WTC11 (cell line): ENCODE measurements at regions not wholly inside any gene's neighbourhood (a gene's known extent, or its start where the extent isn't known, plus 50 kb on each side); places are given as distances from the start of the nearest gene placed in this dataset.

Experiments
- ATAC-seq: fragments of 200-7000 bp; cut with Tn5 transposase; 2 replicates; pipeline ENCODE4 v1.10.0; 2021; ENCODE audit warnings: mild to moderate bottlenecking, moderate library complexity
- CTCF ChIA-PET: fragments of 300-600 bp; sonication (Branson Sonifier 250); formaldehyde crosslinking; loops from one replicate; lab custom pipeline; 2021; ENCODE audit warnings: antibody characterized with exemption; lab: Charles Lee
- POLR2A ChIA-PET: fragments of 350-600 bp; sonication (Branson Sonifier 250); formaldehyde crosslinking; loops from one replicate; lab custom pipeline; 2021; ENCODE audit warnings: antibody characterized with exemption; lab: Charles Lee
- DNase-seq: peaks from one replicate; pipeline ENCODE4 v3.0.0; 2021; ENCODE audit warnings: low spot score
- H3K27ac Mint-ChIP-seq: 2 replicates; pipeline ENCODE4 v1.8.0; 2021; ENCODE audit warnings: mixed read lengths
- H3K27me3 Mint-ChIP-seq: 2 replicates; pipeline ENCODE4 v1.8.0; 2021; ENCODE audit warnings: low read depth, mild to moderate bottlenecking, moderate library complexity, mixed read lengths
- H3K36me3 Mint-ChIP-seq: 2 replicates; pipeline ENCODE4 v1.8.0; 2021; ENCODE audit warnings: mixed read lengths
- H3K4me1 Mint-ChIP-seq: 2 replicates; pipeline ENCODE4 v1.8.0; 2022; ENCODE audit warnings: mixed read lengths
- H3K4me3 Mint-ChIP-seq: 2 replicates; pipeline ENCODE4 v1.8.0; 2021; ENCODE audit warnings: mild to moderate bottlenecking, moderate library complexity, mixed read lengths
- H3K9me3 Mint-ChIP-seq: 2 replicates; pipeline ENCODE4 v1.8.0; 2021; ENCODE audit warnings: mixed read lengths
- ATF1 ChIP-seq: sonication (generic); formaldehyde crosslinking; IDR thresholded peaks from 2 replicates; pipeline ENCODE4 v1.8.1; 2023; ENCODE audit warnings: mild to moderate bottlenecking, moderate library complexity, missing genetic modification reagents
- CREM ChIP-seq: sonication (generic); formaldehyde crosslinking; IDR thresholded peaks from 2 replicates; pipeline ENCODE4 v1.8.1; 2022; ENCODE audit warnings: mild to moderate bottlenecking, missing genetic modification reagents, moderate library complexity
- ESRRA ChIP-seq: sonication (generic); formaldehyde crosslinking; IDR thresholded peaks from 2 replicates; pipeline ENCODE4 v1.8.1; 2022; ENCODE audit warnings: mild to moderate bottlenecking, missing genetic modification reagents, borderline replicate concordance
- ETV6 ChIP-seq: sonication (generic); formaldehyde crosslinking; IDR thresholded peaks from 2 replicates; pipeline ENCODE4 v1.8.1; 2022; ENCODE audit warnings: mild to moderate bottlenecking, missing genetic modification reagents
- HMGA2 ChIP-seq: fragments of 250-450 bp; sonication (Bioruptor Pico); IDR thresholded peaks from 2 replicates; pipeline ENCODE4 v1.4.0; 2021; ENCODE audit warnings: mild to moderate bottlenecking, moderate library complexity
- NR2C2 ChIP-seq: sonication (generic); formaldehyde crosslinking; IDR thresholded peaks from 2 replicates; pipeline ENCODE4 v1.8.0; 2022; ENCODE audit warnings: mild to moderate bottlenecking, missing genetic modification reagents
- OVOL2 ChIP-seq: fragments of 250-450 bp; sonication (Bioruptor Pico); IDR thresholded peaks from 2 replicates; pipeline ENCODE4 v1.9.0; 2021; ENCODE audit warnings: mild to moderate bottlenecking, borderline replicate concordance
- PRRX2 ChIP-seq: fragments of 250-450 bp; sonication (Bioruptor Pico); IDR thresholded peaks from 2 replicates; pipeline ENCODE4 v1.8.0; 2021; ENCODE audit warnings: mild to moderate bottlenecking
- RELA ChIP-seq: sonication (generic); formaldehyde crosslinking; IDR thresholded peaks from 2 replicates; pipeline ENCODE4 v1.8.1; 2022; ENCODE audit warnings: missing genetic modification reagents, mild to moderate bottlenecking, borderline replicate concordance
- TCF7 ChIP-seq: sonication (generic); formaldehyde crosslinking; IDR thresholded peaks from 2 replicates; pipeline ENCODE4 v1.8.0; 2022; ENCODE audit warnings: mild to moderate bottlenecking, low read depth, missing genetic modification reagents, moderate library complexity
- TP53 ChIP-seq: sonication (generic); formaldehyde crosslinking; IDR thresholded peaks from 2 replicates; pipeline ENCODE4 v1.8.1; 2023; ENCODE audit warnings: mild to moderate bottlenecking, missing genetic modification reagents
- ZNF121 ChIP-seq: sonication (generic); formaldehyde crosslinking; IDR thresholded peaks from 2 replicates; pipeline ENCODE4 v1.8.0; 2023; ENCODE audit warnings: missing genetic modification reagents
- ZNF263 ChIP-seq: sonication (generic); formaldehyde crosslinking; IDR thresholded peaks from 2 replicates; pipeline ENCODE4 v1.8.1; 2022; ENCODE audit warnings: low read depth, mild to moderate bottlenecking, moderate library complexity, missing genetic modification reagents
- ZNF396 ChIP-seq: fragments of 250-450 bp; sonication (Bioruptor Pico); IDR thresholded peaks from 2 replicates; pipeline ENCODE4 v1.8.0; 2021; ENCODE audit warnings: mild to moderate bottlenecking, moderate library complexity, borderline replicate concordance
- ZNF423 ChIP-seq: fragments of 250-450 bp; sonication (Bioruptor Pico); IDR thresholded peaks from 2 replicates; pipeline ENCODE4 v2.1.2; 2022; ENCODE audit warnings: mild to moderate bottlenecking, moderate library complexity
- TF ChIP-seq, protein P1 (sequence below): sonication (generic); formaldehyde crosslinking; IDR thresholded peaks from 2 replicates; pipeline ENCODE4 v1.8.0; 2022; ENCODE audit warnings: mild to moderate bottlenecking, missing genetic modification reagents
- TF ChIP-seq, protein P2 (sequence below): sonication (generic); formaldehyde crosslinking; conservative IDR thresholded peaks from 2 replicates; pipeline ENCODE4 v1.8.1; 2023; ENCODE audit warnings: mild to moderate bottlenecking, low read depth, missing genetic modification reagents, moderate library complexity
- TF ChIP-seq, protein P3 (sequence below): sonication (generic); formaldehyde crosslinking; IDR thresholded peaks from 2 replicates; pipeline ENCODE4 v1.8.1; 2022; ENCODE audit warnings: low read depth, mild to moderate bottlenecking, moderate library complexity, missing genetic modification reagents, borderline replicate concordance
- TF ChIP-seq, protein P4 (sequence below): fragments of 250-450 bp; sonication (Bioruptor Pico); IDR thresholded peaks from 2 replicates; pipeline ENCODE4 v2.1.2; 2022; ENCODE audit warnings: mild to moderate bottlenecking, moderate library complexity
- TF ChIP-seq, protein P5 (sequence below): sonication (generic); formaldehyde crosslinking; IDR thresholded peaks from 2 replicates; pipeline ENCODE4 v1.8.1; 2023; ENCODE audit warnings: mild to moderate bottlenecking, moderate library complexity, missing genetic modification reagents
- TF ChIP-seq, protein P6 (sequence below): fragments of 250-450 bp; sonication (Bioruptor Pico); IDR thresholded peaks from 2 replicates; pipeline ENCODE4 v1.8.0; 2021; ENCODE audit warnings: mild to moderate bottlenecking
- TF ChIP-seq, protein P7 (sequence below): sonication (generic); formaldehyde crosslinking; IDR thresholded peaks from 2 replicates; pipeline ENCODE4 v1.8.0; 2023; ENCODE audit warnings: missing genetic modification reagents

DNA sequence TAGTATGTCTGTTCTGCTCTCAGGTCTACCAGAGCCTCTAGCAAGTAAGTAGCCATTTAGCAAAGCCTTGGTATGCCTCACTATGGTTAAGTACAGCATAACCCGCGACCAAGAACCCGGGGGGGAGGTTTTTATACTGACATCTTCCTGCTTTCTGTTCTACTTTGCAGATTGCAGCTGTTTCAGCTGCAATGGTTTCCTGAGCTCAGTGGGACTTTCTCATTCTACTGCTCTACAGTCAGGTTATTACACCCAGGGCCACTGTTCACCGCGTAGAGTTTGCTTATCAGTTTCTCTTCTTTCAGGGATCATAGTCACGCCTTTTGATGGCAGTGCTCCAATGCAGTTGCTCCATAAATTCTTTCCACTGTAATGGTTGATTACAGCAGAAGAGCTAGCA is 631.3 kb downstream of the TFAP2A start:
- H3K36me3 Mint-ChIP-seq = no peaks in the 10 kb centered on the region
- no peak overlapping the region for H3K4me3 Mint-ChIP-seq
- H3K9me3 Mint-ChIP-seq = no peaks in the 10 kb centered on the region
- ChIA-PET POLR2A (no interaction called here), CTCF (no interaction called here)
- ATAC-seq (no peak), DNase-seq (no peak)
- peaks cover 16% of the 10 kb centered on the region for H3K4me1 Mint-ChIP-seq
- no peak overlapping the region for H3K27ac Mint-ChIP-seq
- no peaks in the 10 kb centered on the region for H3K27me3 Mint-ChIP-seq
- TF ChIP-seq NR2C2 (CRISPR knock-in tag) (no peak), ZNF423 (CRISPR knock-in tag) (no peak), PRRX2 (CRISPR knock-in tag) (no peak), CREM (no peak), ZNF396 (CRISPR knock-in tag) (no peak)
- TF ChIP-seq, protein P1, sequence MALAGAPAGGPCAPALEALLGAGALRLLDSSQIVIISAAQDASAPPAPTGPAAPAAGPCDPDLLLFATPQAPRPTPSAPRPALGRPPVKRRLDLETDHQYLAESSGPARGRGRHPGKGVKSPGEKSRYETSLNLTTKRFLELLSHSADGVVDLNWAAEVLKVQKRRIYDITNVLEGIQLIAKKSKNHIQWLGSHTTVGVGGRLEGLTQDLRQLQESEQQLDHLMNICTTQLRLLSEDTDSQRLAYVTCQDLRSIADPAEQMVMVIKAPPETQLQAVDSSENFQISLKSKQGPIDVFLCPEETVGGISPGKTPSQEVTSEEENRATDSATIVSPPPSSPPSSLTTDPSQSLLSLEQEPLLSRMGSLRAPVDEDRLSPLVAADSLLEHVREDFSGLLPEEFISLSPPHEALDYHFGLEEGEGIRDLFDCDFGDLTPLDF (CRISPR knock-in tag) = no peak
- TF ChIP-seq, protein P2, sequence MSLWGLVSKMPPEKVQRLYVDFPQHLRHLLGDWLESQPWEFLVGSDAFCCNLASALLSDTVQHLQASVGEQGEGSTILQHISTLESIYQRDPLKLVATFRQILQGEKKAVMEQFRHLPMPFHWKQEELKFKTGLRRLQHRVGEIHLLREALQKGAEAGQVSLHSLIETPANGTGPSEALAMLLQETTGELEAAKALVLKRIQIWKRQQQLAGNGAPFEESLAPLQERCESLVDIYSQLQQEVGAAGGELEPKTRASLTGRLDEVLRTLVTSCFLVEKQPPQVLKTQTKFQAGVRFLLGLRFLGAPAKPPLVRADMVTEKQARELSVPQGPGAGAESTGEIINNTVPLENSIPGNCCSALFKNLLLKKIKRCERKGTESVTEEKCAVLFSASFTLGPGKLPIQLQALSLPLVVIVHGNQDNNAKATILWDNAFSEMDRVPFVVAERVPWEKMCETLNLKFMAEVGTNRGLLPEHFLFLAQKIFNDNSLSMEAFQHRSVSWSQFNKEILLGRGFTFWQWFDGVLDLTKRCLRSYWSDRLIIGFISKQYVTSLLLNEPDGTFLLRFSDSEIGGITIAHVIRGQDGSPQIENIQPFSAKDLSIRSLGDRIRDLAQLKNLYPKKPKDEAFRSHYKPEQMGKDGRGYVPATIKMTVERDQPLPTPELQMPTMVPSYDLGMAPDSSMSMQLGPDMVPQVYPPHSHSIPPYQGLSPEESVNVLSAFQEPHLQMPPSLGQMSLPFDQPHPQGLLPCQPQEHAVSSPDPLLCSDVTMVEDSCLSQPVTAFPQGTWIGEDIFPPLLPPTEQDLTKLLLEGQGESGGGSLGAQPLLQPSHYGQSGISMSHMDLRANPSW (CRISPR knock-in tag) = no peak
- TF ChIP-seq, protein P3, sequence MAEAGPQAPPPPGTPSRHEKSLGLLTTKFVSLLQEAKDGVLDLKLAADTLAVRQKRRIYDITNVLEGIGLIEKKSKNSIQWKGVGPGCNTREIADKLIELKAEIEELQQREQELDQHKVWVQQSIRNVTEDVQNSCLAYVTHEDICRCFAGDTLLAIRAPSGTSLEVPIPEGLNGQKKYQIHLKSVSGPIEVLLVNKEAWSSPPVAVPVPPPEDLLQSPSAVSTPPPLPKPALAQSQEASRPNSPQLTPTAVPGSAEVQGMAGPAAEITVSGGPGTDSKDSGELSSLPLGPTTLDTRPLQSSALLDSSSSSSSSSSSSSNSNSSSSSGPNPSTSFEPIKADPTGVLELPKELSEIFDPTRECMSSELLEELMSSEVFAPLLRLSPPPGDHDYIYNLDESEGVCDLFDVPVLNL = no peak

DNA sequence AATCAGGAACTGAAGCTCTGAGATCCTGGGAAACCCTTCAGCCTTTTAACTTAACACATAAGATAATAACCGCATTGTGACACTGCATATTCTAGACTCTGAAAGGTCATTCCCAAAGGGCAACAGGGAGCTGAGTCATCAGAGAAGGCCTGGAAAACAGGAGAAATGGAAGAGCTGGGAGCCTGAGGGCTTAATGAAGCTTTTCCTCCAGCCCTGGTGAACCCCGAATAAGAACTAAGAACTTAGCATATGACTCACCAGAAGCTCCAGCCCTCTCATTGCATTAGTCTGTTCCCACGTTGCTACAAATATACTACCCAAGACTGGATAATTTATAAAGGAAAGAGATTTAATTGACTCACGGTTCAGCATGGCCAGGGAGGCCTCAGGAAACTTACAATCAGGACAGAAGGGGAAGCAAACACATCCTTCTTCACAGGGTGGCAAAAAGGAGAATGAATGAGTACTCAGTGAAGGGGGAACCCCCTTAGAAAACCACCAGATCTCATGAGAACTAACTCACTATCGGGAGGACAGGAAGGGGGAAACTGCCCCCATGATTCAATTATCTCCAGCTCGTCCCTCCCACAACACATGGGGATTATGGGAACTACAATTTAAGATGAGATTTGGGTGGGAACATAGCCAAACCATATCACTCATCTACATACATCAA is 648.5 kb downstream of the TFAP2A start:
- H3K27me3 Mint-ChIP-seq = no peaks in the 10 kb centered on the region
- ChIA-PET POLR2A (no interaction called here), CTCF (interaction anchor here (1.0 kb wide), 1 partner anchor 85 kb away, joined by 3 read pairs; no protein-coding TSS in a partner anchor)
- H3K4me3 Mint-ChIP-seq = no peak overlapping the region
- ATAC-seq (no peak; the same call in 1 of the 2 replicates), DNase-seq (no peak)
- H3K27ac Mint-ChIP-seq = no peak overlapping the region
- no peaks in the 10 kb centered on the region for H3K9me3 Mint-ChIP-seq
- TF ChIP-seq ESRRA (CRISPR knock-in tag) = no peak
- no peak for TF ChIP-seq ETV6 (CRISPR knock-in tag)
- TF ChIP-seq HMGA2 = no peak
- TF ChIP-seq ATF1 (CRISPR knock-in tag) = no peak
- TF ChIP-seq ZNF263 (CRISPR knock-in tag) = no peak
- TF ChIP-seq, protein P4, sequence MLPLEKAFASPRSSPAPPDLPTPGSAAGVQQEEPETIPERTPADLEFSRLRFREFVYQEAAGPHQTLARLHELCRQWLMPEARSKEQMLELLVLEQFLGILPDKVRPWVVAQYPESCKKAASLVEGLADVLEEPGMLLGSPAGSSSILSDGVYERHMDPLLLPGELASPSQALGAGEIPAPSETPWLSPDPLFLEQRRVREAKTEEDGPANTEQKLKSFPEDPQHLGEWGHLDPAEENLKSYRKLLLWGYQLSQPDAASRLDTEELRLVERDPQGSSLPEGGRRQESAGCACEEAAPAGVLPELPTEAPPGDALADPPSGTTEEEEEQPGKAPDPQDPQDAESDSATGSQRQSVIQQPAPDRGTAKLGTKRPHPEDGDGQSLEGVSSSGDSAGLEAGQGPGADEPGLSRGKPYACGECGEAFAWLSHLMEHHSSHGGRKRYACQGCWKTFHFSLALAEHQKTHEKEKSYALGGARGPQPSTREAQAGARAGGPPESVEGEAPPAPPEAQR (CRISPR knock-in tag) = no peak
- TF ChIP-seq, protein P5, sequence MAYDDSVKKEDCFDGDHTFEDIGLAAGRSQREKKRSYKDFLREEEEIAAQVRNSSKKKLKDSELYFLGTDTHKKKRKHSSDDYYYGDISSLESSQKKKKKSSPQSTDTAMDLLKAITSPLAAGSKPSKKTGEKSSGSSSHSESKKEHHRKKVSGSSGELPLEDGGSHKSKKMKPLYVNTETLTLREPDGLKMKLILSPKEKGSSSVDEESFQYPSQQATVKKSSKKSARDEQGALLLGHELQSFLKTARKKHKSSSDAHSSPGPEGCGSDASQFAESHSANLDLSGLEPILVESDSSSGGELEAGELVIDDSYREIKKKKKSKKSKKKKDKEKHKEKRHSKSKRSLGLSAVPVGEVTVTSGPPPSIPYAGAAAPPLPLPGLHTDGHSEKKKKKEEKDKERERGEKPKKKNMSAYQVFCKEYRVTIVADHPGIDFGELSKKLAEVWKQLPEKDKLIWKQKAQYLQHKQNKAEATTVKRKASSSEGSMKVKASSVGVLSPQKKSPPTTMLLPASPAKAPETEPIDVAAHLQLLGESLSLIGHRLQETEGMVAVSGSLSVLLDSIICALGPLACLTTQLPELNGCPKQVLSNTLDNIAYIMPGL (CRISPR knock-in tag) = no peak
- TF ChIP-seq, protein P6, sequence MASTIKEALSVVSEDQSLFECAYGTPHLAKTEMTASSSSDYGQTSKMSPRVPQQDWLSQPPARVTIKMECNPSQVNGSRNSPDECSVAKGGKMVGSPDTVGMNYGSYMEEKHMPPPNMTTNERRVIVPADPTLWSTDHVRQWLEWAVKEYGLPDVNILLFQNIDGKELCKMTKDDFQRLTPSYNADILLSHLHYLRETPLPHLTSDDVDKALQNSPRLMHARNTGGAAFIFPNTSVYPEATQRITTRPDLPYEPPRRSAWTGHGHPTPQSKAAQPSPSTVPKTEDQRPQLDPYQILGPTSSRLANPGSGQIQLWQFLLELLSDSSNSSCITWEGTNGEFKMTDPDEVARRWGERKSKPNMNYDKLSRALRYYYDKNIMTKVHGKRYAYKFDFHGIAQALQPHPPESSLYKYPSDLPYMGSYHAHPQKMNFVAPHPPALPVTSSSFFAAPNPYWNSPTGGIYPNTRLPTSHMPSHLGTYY (CRISPR knock-in tag) = no peak
- no peak for TF ChIP-seq ZNF396 (CRISPR knock-in tag)
- no peak for TF ChIP-seq ZNF121 (CRISPR knock-in tag)
- no peak for TF ChIP-seq TP53 (CRISPR knock-in tag)
- no peak for TF ChIP-seq TCF7
- TF ChIP-seq, protein P7, sequence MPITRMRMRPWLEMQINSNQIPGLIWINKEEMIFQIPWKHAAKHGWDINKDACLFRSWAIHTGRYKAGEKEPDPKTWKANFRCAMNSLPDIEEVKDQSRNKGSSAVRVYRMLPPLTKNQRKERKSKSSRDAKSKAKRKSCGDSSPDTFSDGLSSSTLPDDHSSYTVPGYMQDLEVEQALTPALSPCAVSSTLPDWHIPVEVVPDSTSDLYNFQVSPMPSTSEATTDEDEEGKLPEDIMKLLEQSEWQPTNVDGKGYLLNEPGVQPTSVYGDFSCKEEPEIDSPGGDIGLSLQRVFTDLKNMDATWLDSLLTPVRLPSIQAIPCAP (CRISPR knock-in tag) = no peak
- no peak for TF ChIP-seq RELA
- TF ChIP-seq OVOL2 = no peak
- no peaks in the 10 kb centered on the region for H3K36me3 Mint-ChIP-seq
- H3K4me1 Mint-ChIP-seq = peaks cover 18% of the 10 kb centered on the region
